HepG2 (cell line): ENCODE measurements at regions not wholly inside any gene's neighbourhood (a gene's known extent, or its start where the extent isn't known, plus 50 kb on each side); places are given as distances from the start of the nearest gene placed in this dataset.

Source experiments
- BHLHE40 ChIP-seq: IDR thresholded peaks from 2 replicates; pipeline ENCODE4 v1.6.1; 2011; ENCODE audit warnings: low read length, improper control_type of control experiment
- EP300 ChIP-seq, 3 experiments: sonication (generic) in 1 of 3; formaldehyde crosslinking in 1 of 3; IDR thresholded peaks; 2 replicates each; pipeline versions ENCODE4 v1.5.1 to v1.6.1; 2011 to 2020; ENCODE audit warnings: low read depth in 2 of 3, low read length in 2 of 3, borderline replicate concordance in 1 of 3, improper control_type of control experiment in 1 of 3, mild to moderate bottlenecking in 1 of 3, missing genetic modification reagents in 1 of 3, moderate library complexity in 1 of 3
- HMG20A ChIP-seq: IDR thresholded peaks from 2 replicates; pipeline ENCODE4 v1.6.1; 2016; ENCODE audit warnings: borderline replicate concordance
- KAT8 ChIP-seq: IDR thresholded peaks from 2 replicates; pipeline ENCODE4 v1.6.1; 2016; ENCODE audit warnings: missing genetic modification reagents, missing compliant biosample characterization
- MED8 ChIP-seq: sonication (generic); formaldehyde crosslinking; IDR thresholded peaks from 2 replicates; pipeline ENCODE4 v1.8.1; 2023; ENCODE audit warnings: mild to moderate bottlenecking, missing genetic modification reagents; ENCODE audit not compliant: insufficient replicate concordance
- NFIC ChIP-seq: IDR thresholded peaks from 2 replicates; pipeline ENCODE4 v1.6.1; 2012; ENCODE audit warnings: mild to moderate bottlenecking, low read length, inconsistent platforms
- NR2F2 ChIP-seq: IDR thresholded peaks from 2 replicates; pipeline ENCODE4 v1.6.1; 2012; ENCODE audit warnings: low read depth, inconsistent platforms, borderline replicate concordance
- PAXIP1 ChIP-seq: sonication (generic); formaldehyde crosslinking; conservative IDR thresholded peaks from 2 replicates; pipeline ENCODE4 v1.4.0; 2020; ENCODE audit warnings: mild to moderate bottlenecking, missing genetic modification reagents, moderate library complexity
- POLR2A ChIP-seq, 2 experiments: IDR thresholded peaks; 2 replicates each; pipeline ENCODE4 v1.6.1; 2011; ENCODE audit warnings: low read depth in 2 of 2, low read length in 2 of 2, mild to moderate bottlenecking in 1 of 2, moderate library complexity in 1 of 2; ENCODE audit not compliant: insufficient read depth in 1 of 2
- RERE ChIP-seq: IDR thresholded peaks from 2 replicates; pipeline ENCODE4 v1.6.1; 2016; ENCODE audit warnings: low read depth, missing genetic modification reagents, missing compliant biosample characterization
- RXRA ChIP-seq: sonication (generic); formaldehyde crosslinking; IDR thresholded peaks from 2 replicates; pipeline ENCODE4 v1.5.1; 2020; ENCODE audit warnings: missing genetic modification reagents
- SNAI1 ChIP-seq: sonication (generic); formaldehyde crosslinking; IDR thresholded peaks from 2 replicates; pipeline ENCODE4 v1.5.0; 2020; ENCODE audit warnings: mild to moderate bottlenecking, missing genetic modification reagents, borderline replicate concordance
- ZNF574 ChIP-seq: sonication (generic); formaldehyde crosslinking; IDR thresholded peaks from 2 replicates; pipeline ENCODE4 v1.4.0; 2020; ENCODE audit warnings: missing genetic modification reagents
- ZNF710 ChIP-seq: sonication (generic); formaldehyde crosslinking; IDR thresholded peaks from 2 replicates; pipeline ENCODE4 v1.5.0; 2020; ENCODE audit warnings: mild to moderate bottlenecking, missing genetic modification reagents, borderline replicate concordance

GRCh38 chr2:242080575-242081214 lies 211.2 kb downstream of the RTP5 start (continued):
- TF ChIP-seq PAXIP1 (CRISPR knock-in tag) (peak; percentile 95), RERE (CRISPR knock-in tag) (peak; percentile 59; the same call in 1 of the 2 replicates), POLR2A (IDR thresholded peaks at IDR 0.05; ENCODE audit: insufficient read depth in 1 of 2, low read depth in 2 of 2, low read length in 2 of 2) (peak; percentile 68 to 85), BHLHE40 (peak; percentile 51; the same call in 1 of the 2 replicates), EP300 (IDR thresholded peaks at IDR 0.05; ENCODE audit: low read depth in 2 of 2, low read length in 2 of 2) (peak; percentile 36 to 89; a peak in 3 of 4 replicates), EP300 (CRISPR knock-in tag; IDR thresholded peaks at IDR 0.05; ENCODE audit: borderline replicate concordance) (peak; percentile 95), MED8 (peak; percentile 30), HMG20A (CRISPR knock-in tag) (peak; percentile 96; the same call in 1 of the 2 replicates), ZNF574 (CRISPR knock-in tag) (peak; percentile 82), KAT8 (peak; percentile 80), RXRA (CRISPR knock-in tag) (peak; percentile 87), NR2F2 (peak; percentile 82), NFIC (0 out of 2 replicates have a peak, but pooled peaks have one; percentile 63), ZNF710 (CRISPR knock-in tag) (peak; percentile 86; the same call in 1 of the 2 replicates), SNAI1 (CRISPR knock-in tag) (peak; percentile 47; the same call in 1 of the 2 replicates)
